HG03060 (cell line): ENCODE measurements at regions not wholly inside any gene's neighbourhood (a gene's known extent, or its start where the extent isn't known, plus 50 kb on each side); places are given as distances from the start of the nearest gene placed in this dataset.
"Not testable (repeated sequence)": the region's sequence is repeated elsewhere in the genome, so short reads cannot be mapped to it uniquely, and the experiment has no call there.

Experiments
- ATAC-seq: cut with Tn5 transposase; IDR thresholded peaks from one replicate; pipeline ENCODE4 v1.9.1; 2021; ENCODE audit warnings: low read depth, moderate number of reproducible peaks; ENCODE audit not compliant: unreplicated experiment

- no peak for ATAC-seq
Measured at GRCh38 chr1:41994195-41994894, 75.6 kb upstream of the HIVEP3 start.

GRCh38 chr1:41983451-41983850, 64.7 kb upstream of the HIVEP3 start:
- ATAC-seq, result no peak

DNA sequence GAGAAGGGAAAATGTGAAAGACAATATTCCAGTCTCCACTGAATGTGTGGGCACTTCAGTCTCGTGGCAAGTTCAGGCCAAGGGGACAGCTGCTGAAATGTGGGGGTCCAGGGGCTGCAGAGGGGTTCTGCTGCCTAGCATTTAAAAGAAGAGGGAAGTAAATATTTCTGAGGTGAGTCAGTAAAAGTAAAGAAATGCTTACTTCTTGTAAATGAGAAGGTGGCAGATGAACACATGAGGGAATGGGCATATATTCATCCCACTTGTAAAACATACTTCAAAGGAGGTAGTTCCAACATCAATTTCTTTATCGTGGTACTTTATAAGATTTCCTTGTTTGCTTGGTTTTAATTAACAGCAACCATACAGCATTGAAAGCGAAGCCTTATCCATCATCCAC, 63.1 kb upstream of the HIVEP3 start:
- ATAC-seq, result no peak

- ATAC-seq, result no peak
Measured at GRCh38 chr1:41980827-41981653, 62.3 kb upstream of the HIVEP3 start.

GRCh38 chr1:41978986-41979385, 60.3 kb upstream of the HIVEP3 start:
- ATAC-seq, result no peak

- ATAC-seq, result no peak
Measured at GRCh38 chr1:41977326-41977725, 58.6 kb upstream of the HIVEP3 start.

- no peak for ATAC-seq
Measured at GRCh38 chr1:41976671-41977070, 57.9 kb upstream of the HIVEP3 start.

- no peak for ATAC-seq
Measured at GRCh38 chr1:41975850-41976569, 57.3 kb upstream of the HIVEP3 start.

GRCh38 chr1:41975121-41975520, 56.4 kb upstream of the HIVEP3 start:
- no peak for ATAC-seq

DNA sequence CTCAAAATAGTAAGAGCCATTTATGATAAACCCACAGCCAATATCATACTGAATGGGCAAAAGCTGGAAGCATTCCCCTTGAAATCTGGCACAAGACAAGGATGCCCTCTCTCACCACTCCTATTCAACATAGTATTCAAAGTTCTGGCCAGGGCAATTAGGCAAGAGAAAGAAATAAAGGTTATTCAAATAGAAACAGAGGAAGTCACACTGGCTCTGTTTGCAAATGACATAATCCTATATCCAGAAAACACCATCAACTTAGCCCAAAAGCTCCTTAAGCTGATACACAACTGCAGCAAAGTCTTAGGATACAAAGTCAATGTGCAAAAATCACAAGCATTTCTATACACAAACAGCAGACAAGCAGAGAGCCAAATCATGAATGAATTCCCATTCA, 49.8 kb upstream of the HIVEP3 start:
- not testable (repeated sequence) for ATAC-seq
